ENCODE measurements at regions not wholly inside any gene's neighbourhood (a gene's known extent, or its start where the extent isn't known, plus 50 kb on each side); places are given as distances from the start of the nearest gene placed in this dataset.

GRCh38 chr9:18074041-18074440, 399.9 kb upstream of the ADAMTSL1 start:
- DNase-seq = no peak

GRCh38 chr9:18075253-18075952, 398.6 kb upstream of the ADAMTSL1 start:
- no peak for DNase-seq

GRCh38 chr9:18077941-18078678, 395.8 kb upstream of the ADAMTSL1 start:
- DNase-seq = no peak

- no peak for DNase-seq
Measured at GRCh38 chr9:18092138-18092537, 381.8 kb upstream of the ADAMTSL1 start.

GRCh38 chr9:18106006-18106560, 367.9 kb upstream of the ADAMTSL1 start:
- DNase-seq = no peak

GRCh38 chr9:18109675-18110074, 364.3 kb upstream of the ADAMTSL1 start:
- no peak for DNase-seq

- DNase-seq = peak; percentile 14 to 18
Measured at GRCh38 chr9:18111146-18111545, 362.8 kb upstream of the ADAMTSL1 start.

- DNase-seq = no peak
Measured at GRCh38 chr9:18114559-18115475, 359.1 kb upstream of the ADAMTSL1 start.

GRCh38 chr9:18118268-18118667, 355.7 kb upstream of the ADAMTSL1 start:
- no peak for DNase-seq

GRCh38 chr9:18122171-18122570, 351.8 kb upstream of the ADAMTSL1 start:
- DNase-seq = no peak

GRCh38 chr9:18124760-18125159, 349.2 kb upstream of the ADAMTSL1 start:
- DNase-seq = no peak

- no peak for DNase-seq
Measured at GRCh38 chr9:18126831-18127498, 347.0 kb upstream of the ADAMTSL1 start.

GRCh38 chr9:18127499-18127875, 346.5 kb upstream of the ADAMTSL1 start:
- DNase-seq = no peak

- no peak for DNase-seq
Measured at GRCh38 chr9:18129809-18130334, 344.1 kb upstream of the ADAMTSL1 start.

- no peak for DNase-seq
Measured at GRCh38 chr9:18136354-18136994, 337.5 kb upstream of the ADAMTSL1 start.

GRCh38 chr9:18137815-18138214, 336.1 kb upstream of the ADAMTSL1 start:
- no peak for DNase-seq

GRCh38 chr9:18138656-18139055, 335.3 kb upstream of the ADAMTSL1 start:
- DNase-seq = no peak

GRCh38 chr9:18141681-18142080, 332.3 kb upstream of the ADAMTSL1 start:
- DNase-seq = no peak

- DNase-seq = no peak
Measured at GRCh38 chr9:18143073-18143745, 330.7 kb upstream of the ADAMTSL1 start.

- no peak for DNase-seq
Measured at GRCh38 chr9:18146329-18146728, 327.6 kb upstream of the ADAMTSL1 start.

Measured in right lung (tissue), 2 donors.